Embryonic facial prominence (tissue), 1 donor: ENCODE measurements at regions not wholly inside any gene's neighbourhood (a gene's known extent, or its start where the extent isn't known, plus 50 kb on each side); places are given as distances from the start of the nearest gene placed in this dataset.

Source experiments
- DNase-seq: peaks from one replicate; pipeline ENCODE4 v3.0.0-alpha.2; 2016; ENCODE audit errors: extremely low spot score

GRCh38 chr1:229111703-229112319, 159.1 kb upstream of the RAB4A start:
- DNase-seq = no peak

GRCh38 chr1:229112832-229113548, 157.9 kb upstream of the RAB4A start:
- DNase-seq = no peak

GRCh38 chr1:229114315-229114714, 156.6 kb upstream of the RAB4A start:
- no peak for DNase-seq

GRCh38 chr1:229114850-229115365, 156.0 kb upstream of the RAB4A start:
- DNase-seq = no peak

- DNase-seq = no peak
Measured at GRCh38 chr1:229116114-229116513, 154.8 kb upstream of the RAB4A start.

GRCh38 chr1:229117664-229118300, 153.1 kb upstream of the RAB4A start:
- no peak for DNase-seq

GRCh38 chr1:229118477-229119061, 152.3 kb upstream of the RAB4A start:
- no peak for DNase-seq

- DNase-seq = no peak
Measured at GRCh38 chr1:229119161-229119560, 151.8 kb upstream of the RAB4A start.

- DNase-seq = no peak
Measured at GRCh38 chr1:229119876-229120275, 151.0 kb upstream of the RAB4A start.

- DNase-seq = no peak
Measured at GRCh38 chr1:229121845-229122436, 149.0 kb upstream of the RAB4A start.

- DNase-seq = no peak
Measured at GRCh38 chr1:229122606-229123005, 148.3 kb upstream of the RAB4A start.

GRCh38 chr1:229124116-229124515, 146.8 kb upstream of the RAB4A start:
- DNase-seq = no peak

- DNase-seq = no peak
Measured at GRCh38 chr1:229124520-229125124, 146.3 kb upstream of the RAB4A start.

- DNase-seq = no peak
Measured at GRCh38 chr1:229127301-229127700, 143.6 kb upstream of the RAB4A start.

- no peak for DNase-seq
Measured at GRCh38 chr1:229128066-229128608, 142.8 kb upstream of the RAB4A start.

- no peak for DNase-seq
Measured at GRCh38 chr1:229129301-229130027, 141.4 kb upstream of the RAB4A start.

- no peak for DNase-seq
Measured at GRCh38 chr1:229130028-229130668, 140.8 kb upstream of the RAB4A start.

GRCh38 chr1:229131243-229132105, 139.4 kb upstream of the RAB4A start:
- no peak for DNase-seq

- no peak for DNase-seq
Measured at GRCh38 chr1:229132106-229132443, 138.8 kb upstream of the RAB4A start.
